GM23248 (cell line): ENCODE measurements at regions not wholly inside any gene's neighbourhood (a gene's known extent, or its start where the extent isn't known, plus 50 kb on each side); places are given as distances from the start of the nearest gene placed in this dataset.

Experiments used
- EZH2 ChIP-seq: fragments of 200-600 bp; sonication (generic); IDR thresholded peaks from 2 replicates; pipeline ENCODE4 v1.6.1; 2018; ENCODE audit warnings: antibody characterized with exemption, mild to moderate bottlenecking; ENCODE audit not compliant: insufficient read depth, poor library complexity, severe bottlenecking
- EZH2phosphoT487 ChIP-seq: fragments of 200-600 bp; sonication (generic); IDR thresholded peaks from 2 replicates; pipeline ENCODE4 v1.6.1; 2018; ENCODE audit warnings: antibody characterized with exemption, moderate library complexity, mild to moderate bottlenecking, low read depth; ENCODE audit not compliant: insufficient read depth

DNA sequence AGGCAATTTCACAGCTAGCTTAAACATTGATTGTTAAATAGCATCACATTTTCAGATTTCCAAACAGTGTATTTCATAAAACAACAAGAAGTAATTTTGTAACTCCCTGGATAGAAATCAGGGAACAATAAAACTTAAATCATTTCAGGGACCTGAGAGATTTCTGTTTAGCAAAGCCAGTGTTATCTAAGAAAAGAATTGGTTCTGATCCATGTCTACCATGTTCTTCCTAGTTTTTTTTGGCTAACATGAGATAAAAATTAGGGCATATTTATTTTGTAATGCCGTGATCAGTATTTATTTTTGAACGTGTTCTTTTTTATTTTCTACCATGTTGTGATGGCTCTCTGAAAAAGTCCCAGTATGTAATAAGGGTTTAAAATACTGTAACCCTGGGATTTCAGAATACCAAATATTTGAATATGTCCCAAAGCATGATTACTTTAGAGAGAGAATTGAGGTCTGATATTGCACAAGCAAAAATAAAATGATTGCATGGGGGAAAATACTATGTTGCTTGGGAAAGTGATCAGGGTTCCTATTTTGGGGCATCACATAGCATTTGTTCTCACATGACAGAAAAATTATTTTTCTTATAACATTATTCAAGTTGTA, 188.7 kb upstream of the CEP162 start:
- TF ChIP-seq EZH2 = no peak
- TF ChIP-seq EZH2phosphoT487 = no peak
